ENCODE measurements at regions not wholly inside any gene's neighbourhood (a gene's known extent, or its start where the extent isn't known, plus 50 kb on each side); places are given as distances from the start of the nearest gene placed in this dataset.

- TF ChIP-seq, protein P1, sequence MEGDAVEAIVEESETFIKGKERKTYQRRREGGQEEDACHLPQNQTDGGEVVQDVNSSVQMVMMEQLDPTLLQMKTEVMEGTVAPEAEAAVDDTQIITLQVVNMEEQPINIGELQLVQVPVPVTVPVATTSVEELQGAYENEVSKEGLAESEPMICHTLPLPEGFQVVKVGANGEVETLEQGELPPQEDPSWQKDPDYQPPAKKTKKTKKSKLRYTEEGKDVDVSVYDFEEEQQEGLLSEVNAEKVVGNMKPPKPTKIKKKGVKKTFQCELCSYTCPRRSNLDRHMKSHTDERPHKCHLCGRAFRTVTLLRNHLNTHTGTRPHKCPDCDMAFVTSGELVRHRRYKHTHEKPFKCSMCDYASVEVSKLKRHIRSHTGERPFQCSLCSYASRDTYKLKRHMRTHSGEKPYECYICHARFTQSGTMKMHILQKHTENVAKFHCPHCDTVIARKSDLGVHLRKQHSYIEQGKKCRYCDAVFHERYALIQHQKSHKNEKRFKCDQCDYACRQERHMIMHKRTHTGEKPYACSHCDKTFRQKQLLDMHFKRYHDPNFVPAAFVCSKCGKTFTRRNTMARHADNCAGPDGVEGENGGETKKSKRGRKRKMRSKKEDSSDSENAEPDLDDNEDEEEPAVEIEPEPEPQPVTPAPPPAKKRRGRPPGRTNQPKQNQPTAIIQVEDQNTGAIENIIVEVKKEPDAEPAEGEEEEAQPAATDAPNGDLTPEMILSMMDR (IDR thresholded peaks at IDR 0.05; ENCODE audit: low read depth, low read length): no peak
- no peak overlapping the region for H3K4me3 ChIP-seq (ENCODE audit: low read depth, low read length)
- no peak overlapping the region for H3K27ac ChIP-seq
These were observed 86.2 kb upstream of the BLTP1 start for GRCh38 chr4:122065915-122066314.

DNA sequence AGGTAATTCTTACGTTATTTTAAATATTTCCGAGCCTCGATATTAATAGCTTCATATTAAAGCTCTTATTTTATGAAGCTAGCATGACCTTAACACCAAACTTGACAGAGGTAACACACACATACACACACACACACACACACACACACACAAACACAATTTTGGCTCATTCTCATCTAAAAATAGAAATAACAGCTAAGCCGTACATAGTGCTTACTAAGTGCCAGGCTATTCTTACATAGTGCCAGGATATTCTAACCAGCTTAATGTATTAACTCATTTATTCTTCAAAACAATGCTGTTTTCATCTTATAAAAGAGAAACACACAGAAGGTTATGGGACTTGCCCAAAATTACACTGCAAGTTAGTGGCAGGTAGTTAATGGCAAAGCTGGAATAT, 87.0 kb upstream of the BLTP1 start:
- Histone ChIP-seq H3K9me3 (ENCODE audit: severe bottlenecking) (no peaks in the 10 kb centered on the region), H3K4me3 (ENCODE audit: low read depth, low read length) (no peak overlapping the region), H3K36me3 (no peaks in the 10 kb centered on the region), H3K27ac (no peak overlapping the region), H3K27me3 (ENCODE audit: insufficient read depth, low read depth, severe bottlenecking) (no peaks in the 10 kb centered on the region)
- TF ChIP-seq, protein P1 (IDR thresholded peaks at IDR 0.05; ENCODE audit: low read depth, low read length): no peak
- no peak for DNase-seq

More at GRCh38 chr4:122065915-122066314, 86.2 kb upstream of the BLTP1 start:
- H3K9me3 ChIP-seq (ENCODE audit: severe bottlenecking): no peaks in the 10 kb centered on the region
- peak; percentile 45 for DNase-seq
- no peaks in the 10 kb centered on the region for H3K36me3 ChIP-seq
- H3K27me3 ChIP-seq (ENCODE audit: insufficient read depth, low read depth, severe bottlenecking): no peaks in the 10 kb centered on the region

DNA sequence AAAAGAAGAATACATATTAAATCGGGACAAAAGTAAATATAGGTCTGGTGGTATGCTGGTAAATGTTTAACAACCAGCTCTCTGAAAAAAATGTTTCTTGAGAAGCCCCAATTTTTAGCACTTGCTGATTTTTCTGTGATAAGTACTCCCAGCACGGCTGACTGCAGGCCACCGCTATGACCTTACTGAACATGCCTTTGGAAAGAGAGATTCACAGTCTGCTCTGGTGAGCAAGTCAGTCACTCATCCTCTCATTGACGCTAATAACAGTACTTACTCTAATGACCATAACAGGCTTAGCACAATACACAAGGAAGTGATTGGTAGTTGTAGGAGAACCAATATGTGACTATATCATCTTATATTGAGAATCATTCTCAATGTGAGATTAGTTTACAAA, 98.9 kb upstream of the BLTP1 start:
- Histone ChIP-seq H3K9me3 (ENCODE audit: severe bottlenecking) (no peaks in the 10 kb centered on the region), H3K4me3 (ENCODE audit: low read depth, low read length) (no peak overlapping the region), H3K36me3 (no peaks in the 10 kb centered on the region), H3K27me3 (ENCODE audit: insufficient read depth, low read depth, severe bottlenecking) (no peaks in the 10 kb centered on the region), H3K27ac (no peak overlapping the region)
- TF ChIP-seq, protein P1 (IDR thresholded peaks at IDR 0.05; ENCODE audit: low read depth, low read length): no peak
- no peak for DNase-seq

DNA sequence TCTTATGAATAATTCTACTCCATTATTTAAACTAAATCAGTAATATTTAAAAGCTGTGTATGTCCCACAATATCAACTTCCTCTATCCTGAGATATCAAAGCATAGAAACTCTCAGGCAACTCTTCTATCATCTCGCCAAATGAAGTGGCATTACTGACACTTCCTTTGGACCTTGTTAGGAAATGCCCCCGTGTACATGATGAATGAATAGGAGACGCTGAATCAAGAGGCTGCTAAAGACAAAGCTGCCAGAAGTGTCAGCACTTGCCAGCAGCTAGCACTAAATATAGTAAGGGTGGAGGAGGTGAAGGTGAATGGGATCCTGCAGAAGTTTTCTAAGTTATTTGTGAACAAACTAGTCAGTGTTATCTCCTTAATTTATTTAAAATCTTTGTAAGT, 99.5 kb upstream of the BLTP1 start:
- no peak for DNase-seq
- Histone ChIP-seq H3K4me3 (ENCODE audit: low read depth, low read length) (no peak overlapping the region), H3K27me3 (ENCODE audit: insufficient read depth, low read depth, severe bottlenecking) (no peaks in the 10 kb centered on the region), H3K27ac (no peak overlapping the region), H3K36me3 (no peaks in the 10 kb centered on the region), H3K9me3 (ENCODE audit: severe bottlenecking) (no peaks in the 10 kb centered on the region)
- TF ChIP-seq, protein P1 (IDR thresholded peaks at IDR 0.05; ENCODE audit: low read depth, low read length): no peak

DNA sequence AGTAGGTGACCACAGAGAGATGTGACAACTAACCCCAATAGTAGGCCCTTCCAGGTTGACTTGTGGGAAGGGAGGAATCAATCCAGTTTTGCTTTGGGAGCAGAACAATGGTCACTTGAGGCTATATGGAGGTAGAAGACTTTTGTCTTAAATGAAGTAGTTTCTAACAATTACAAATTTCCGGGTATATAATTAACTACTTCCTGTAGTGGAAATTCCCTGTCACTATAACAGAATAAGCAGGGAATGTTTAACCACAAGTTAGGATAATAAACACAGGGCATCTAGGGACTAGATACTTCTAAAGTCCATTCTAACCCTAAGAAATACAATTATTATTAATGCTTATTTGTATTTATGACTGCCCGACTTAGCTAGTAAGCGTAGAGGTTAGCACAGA, 99.0 kb upstream of the TRPC3 start:
- H3K27ac ChIP-seq: no peak overlapping the region
- no peak overlapping the region for H3K4me3 ChIP-seq (ENCODE audit: low read depth, low read length)
- TF ChIP-seq, protein P1 (IDR thresholded peaks at IDR 0.05; ENCODE audit: low read depth, low read length): no peak
- H3K27me3 ChIP-seq (ENCODE audit: insufficient read depth, low read depth, severe bottlenecking): no peaks in the 10 kb centered on the region
- H3K9me3 ChIP-seq (ENCODE audit: severe bottlenecking): no peaks in the 10 kb centered on the region
- no peaks in the 10 kb centered on the region for H3K36me3 ChIP-seq
- DNase-seq: no peak

All from WERI-Rb-1 (cell line).